GM12878 (cell line): ENCODE measurements at regions not wholly inside any gene's neighbourhood (a gene's known extent, or its start where the extent isn't known, plus 50 kb on each side); places are given as distances from the start of the nearest gene placed in this dataset.

Experiments
- ATAC-seq: fragments of 200-7000 bp; cut with Tn5 transposase; 3 replicates; pipeline ENCODE4 v1.9.1; 2020; ENCODE audit warnings: mild to moderate bottlenecking, moderate library complexity
- BruUV-seq: library from RNA; stranded (reverse); fragments of 400-500 nt; replicated peaks from 2 replicates; lab custom pipeline; 2021; lab: Mats Ljungman, UMichigan
- CTCF ChIA-PET: fragments of 300-600 bp; sonication (Branson Sonifier 250); formaldehyde crosslinking; extraction: SDS; loops from one replicate; lab custom pipeline; 2021; ENCODE audit warnings: inconsistent platforms; lab: Yijun Ruan, JAX
- POLR2A ChIA-PET: fragments of 350-600 bp; formaldehyde crosslinking; extraction: SDS; loops from one replicate; lab custom pipeline; 2021; ENCODE audit warnings: inconsistent platforms; lab: Charles Lee
- RAD21 ChIA-PET: fragments of 300-600 bp; sonication (Branson Sonifier 250); formaldehyde crosslinking; loops from one replicate; lab custom pipeline; 2023; ENCODE audit warnings: antibody characterized with exemption; ENCODE audit not compliant: unreplicated experiment; lab: Charles Lee
- SMC1A ChIA-PET: fragments of 300-600 bp; sonication (Branson Sonifier 250); formaldehyde crosslinking; loops from one replicate; lab custom pipeline; 2023; ENCODE audit not compliant: unreplicated experiment, uncharacterized antibody; lab: Charles Lee
- DNase-seq: peaks from one replicate; pipeline ENCODE4 v3.0.0-alpha.2; 2011; ENCODE audit warnings: low read depth, low spot score
- FAIRE-seq: peaks from 3 replicates; lab custom pipeline; 2011; peaks lifted over from hg19 to GRCh38; lab: Jason Lieb, UNC
- H2AFZ ChIP-seq: 2 replicates; pipeline ENCODE4 v1.6.0; 2011; ENCODE audit warnings: low read depth, low read length, control low read depth; ENCODE audit not compliant: control insufficient read depth
- H3K27ac ChIP-seq: 2 replicates; pipeline ENCODE4 v1.5.1; 2011; ENCODE audit warnings: control low read depth; ENCODE audit not compliant: control insufficient read depth, insufficient read depth
- H3K27me3 ChIP-seq, 2 experiments: replicated peaks in 1 of 2; 2 replicates each; pipeline versions ENCODE4 v1.6.0 to v1.6.1; 2011; ENCODE audit warnings: low read length in 1 of 2; ENCODE audit not compliant: control insufficient read depth in 2 of 2, insufficient read depth in 2 of 2
- H3K36me3 ChIP-seq, 2 experiments: 2 replicates each; pipeline ENCODE4 v1.5.1; 2011; ENCODE audit warnings: low read length in 1 of 2; ENCODE audit not compliant: control insufficient read depth in 2 of 2, insufficient read depth in 2 of 2
- H3K4me1 ChIP-seq: 2 replicates; pipeline ENCODE4 v1.6.1; 2011; ENCODE audit warnings: mild to moderate bottlenecking, low read length, moderate library complexity, mixed read lengths; ENCODE audit not compliant: control insufficient read depth, insufficient read depth
- H3K4me2 ChIP-seq: 2 replicates; pipeline ENCODE4 v1.6.0; 2011; ENCODE audit warnings: control low read depth; ENCODE audit not compliant: control insufficient read depth, insufficient read depth
- H3K4me3 ChIP-seq: fragments of 200-600 bp; sonication (generic); 2 replicates; pipeline ENCODE4 v1.5.1; 2016
- H3K79me2 ChIP-seq: 2 replicates; pipeline ENCODE4 v1.6.0; 2011; ENCODE audit warnings: low read length; ENCODE audit not compliant: control insufficient read depth, insufficient read depth
- H3K9ac ChIP-seq: 2 replicates; pipeline ENCODE4 v1.8.0; 2011; ENCODE audit warnings: low read length, control low read depth, mixed read lengths; ENCODE audit not compliant: control insufficient read depth, insufficient read depth
- H3K9me3 ChIP-seq: replicated peaks from 3 replicates; pipeline ENCODE4 v1.5.1; 2011; ENCODE audit warnings: mild to moderate bottlenecking, low read length; ENCODE audit not compliant: control insufficient read depth, insufficient read depth
- H4K20me1 ChIP-seq: 2 replicates; pipeline ENCODE4 v1.6.0; 2011; ENCODE audit not compliant: control insufficient read depth, insufficient read depth
- BHLHE40 ChIP-seq, 2 experiments: fragments of 450-650 bp in 1 of 2; IDR thresholded peaks; 2 replicates each; pipeline ENCODE4 v1.6.1; 2011 to 2017; ENCODE audit warnings: low read depth in 2 of 2, borderline replicate concordance in 1 of 2, improper control_type of control experiment in 1 of 2, low read length in 1 of 2, mild to moderate bottlenecking in 1 of 2
- BRCA1 ChIP-seq: IDR thresholded peaks from 2 replicates; pipeline ENCODE4 v1.6.1; 2011; ENCODE audit warnings: low read depth, low read length, improper control_type of control experiment
- CEBPB ChIP-seq, 2 experiments: fragments of 150-350 bp in 1 of 2; IDR thresholded peaks; 2 replicates each; pipeline ENCODE4 v1.6.1; 2012 to 2014; ENCODE audit warnings: low read depth in 2 of 2, low read length in 2 of 2, borderline replicate concordance in 1 of 2, inconsistent platforms in 1 of 2
- EP300 ChIP-seq, 2 experiments: fragments of 150-350 bp in 1 of 2; IDR thresholded peaks; 2 replicates each; pipeline ENCODE4 v1.6.1; 2011 to 2012; ENCODE audit warnings: low read depth in 2 of 2, low read length in 2 of 2, borderline replicate concordance in 1 of 2, improper control_type of control experiment in 1 of 2, inconsistent platforms in 1 of 2; ENCODE audit not compliant: control insufficient read depth in 1 of 2
- EZH2 ChIP-seq: IDR thresholded peaks from 2 replicates; pipeline ENCODE4 v1.6.1; 2012; ENCODE audit warnings: low read depth, mild to moderate bottlenecking, control low read depth, inconsistent platforms, low read length, borderline replicate concordance; ENCODE audit not compliant: control insufficient read depth
- FOXK2 ChIP-seq: fragments of 450-650 bp; IDR thresholded peaks from 2 replicates; pipeline ENCODE4 v1.6.1; 2017; ENCODE audit warnings: mild to moderate bottlenecking, moderate library complexity
- IRF4 ChIP-seq: IDR thresholded peaks from 2 replicates; pipeline ENCODE4 v1.6.1; 2011; ENCODE audit warnings: low read depth, low read length
- KLF5 ChIP-seq: fragments of 450-650 bp; IDR thresholded peaks from 2 replicates; pipeline ENCODE4 v1.6.1; 2014; ENCODE audit warnings: mild to moderate bottlenecking; ENCODE audit not compliant: partially characterized antibody
- NFYA ChIP-seq: IDR thresholded peaks from 2 replicates; pipeline ENCODE4 v1.6.1; 2011; ENCODE audit warnings: low read depth, mild to moderate bottlenecking, low read length, improper control_type of control experiment, borderline replicate concordance
- RFX5 ChIP-seq: IDR thresholded peaks from 2 replicates; pipeline ENCODE4 v1.6.1; 2011; ENCODE audit warnings: low read depth, low read length, improper control_type of control experiment
- RUNX3 ChIP-seq: IDR thresholded peaks from 2 replicates; pipeline ENCODE4 v1.6.1; 2012; ENCODE audit warnings: low read length, inconsistent platforms
- STAT1 ChIP-seq: fragments of 450-650 bp; conservative IDR thresholded peaks from 2 replicates; pipeline ENCODE4 v1.6.1; 2014; ENCODE audit warnings: antibody characterized with exemption, mild to moderate bottlenecking
- ZBED1 ChIP-seq: IDR thresholded peaks from 2 replicates; pipeline ENCODE4 v1.6.1; 2016; ENCODE audit warnings: borderline replicate concordance
- ZNF622 ChIP-seq: fragments of 450-650 bp; IDR thresholded peaks from 2 replicates; pipeline ENCODE4 v1.6.1; 2017; ENCODE audit warnings: mild to moderate bottlenecking, inconsistent platforms
- WGBS: methylation state at CpG from one replicate; pipeline ENCODE4 v1.1.6; 2016; ENCODE audit warnings: low lambda C conversion rate; ENCODE audit not compliant: insufficient replicate concordance, insufficient coverage; ENCODE audit errors: missing lambda C conversion rate; 5-methylcytosine and 5-hydroxymethylcytosine counted together
- in situ Hi-C: fragments of 300-500 bp; cut with MboI; formaldehyde crosslinking; loops from 9 replicates; pipeline ENCODE4 v1.14.3; 2018; ENCODE audit warnings: mixed read lengths
- intact Hi-C: fragments of 100-400 bp; cut with micrococcal nuclease; formaldehyde crosslinking; loops from one replicate; pipeline ENCODE4 v1.14.2; 2022; ENCODE audit not compliant: unreplicated experiment
- TF ChIP-seq, protein P1 (sequence below), 3 experiments: IDR thresholded peaks in 2 of 3; conservative IDR thresholded peaks in 1 of 3; 2 replicates each; pipeline ENCODE4 v1.5.1; 2011; ENCODE audit warnings: low read depth in 3 of 3, low read length in 3 of 3, mild to moderate bottlenecking in 3 of 3, control low read depth in 2 of 3, moderate library complexity in 2 of 3, inconsistent platforms in 1 of 3, mixed read lengths in 1 of 3; ENCODE audit not compliant: control insufficient read depth in 2 of 3, insufficient read depth in 1 of 3; ENCODE audit errors: extremely low read depth in 1 of 3
- TF ChIP-seq, protein P2 (sequence below): fragments of 450-650 bp; IDR thresholded peaks from 2 replicates; pipeline ENCODE4 v1.6.1; 2017; ENCODE audit warnings: borderline replicate concordance

GRCh38 chr14:83860631-83861155 is 1669.3 kb upstream of the FLRT2 start (continued):
- TF ChIP-seq, protein P1, sequence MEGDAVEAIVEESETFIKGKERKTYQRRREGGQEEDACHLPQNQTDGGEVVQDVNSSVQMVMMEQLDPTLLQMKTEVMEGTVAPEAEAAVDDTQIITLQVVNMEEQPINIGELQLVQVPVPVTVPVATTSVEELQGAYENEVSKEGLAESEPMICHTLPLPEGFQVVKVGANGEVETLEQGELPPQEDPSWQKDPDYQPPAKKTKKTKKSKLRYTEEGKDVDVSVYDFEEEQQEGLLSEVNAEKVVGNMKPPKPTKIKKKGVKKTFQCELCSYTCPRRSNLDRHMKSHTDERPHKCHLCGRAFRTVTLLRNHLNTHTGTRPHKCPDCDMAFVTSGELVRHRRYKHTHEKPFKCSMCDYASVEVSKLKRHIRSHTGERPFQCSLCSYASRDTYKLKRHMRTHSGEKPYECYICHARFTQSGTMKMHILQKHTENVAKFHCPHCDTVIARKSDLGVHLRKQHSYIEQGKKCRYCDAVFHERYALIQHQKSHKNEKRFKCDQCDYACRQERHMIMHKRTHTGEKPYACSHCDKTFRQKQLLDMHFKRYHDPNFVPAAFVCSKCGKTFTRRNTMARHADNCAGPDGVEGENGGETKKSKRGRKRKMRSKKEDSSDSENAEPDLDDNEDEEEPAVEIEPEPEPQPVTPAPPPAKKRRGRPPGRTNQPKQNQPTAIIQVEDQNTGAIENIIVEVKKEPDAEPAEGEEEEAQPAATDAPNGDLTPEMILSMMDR (IDR thresholded peaks at IDR 0.05 in 2 of 3, conservative IDR thresholded peaks at IDR 0.05 in 1 of 3; ENCODE audit: control insufficient read depth in 2 of 3, extremely low read depth in 1 of 3, insufficient read depth in 1 of 3, low read depth in 3 of 3, low read length in 3 of 3), result no peak
- TF ChIP-seq FOXK2 (no peak), ZBED1 (no peak), EP300 (IDR thresholded peaks at IDR 0.05; ENCODE audit: borderline replicate concordance in 1 of 2, control insufficient read depth in 1 of 2, low read depth in 2 of 2, low read length in 2 of 2) (peak in 1 of 2 experiments; percentile 57; a peak in 1 of 4 replicates), STAT1 (no peak), RFX5 (no peak)

GRCh38 chr14:83863042-83863774 is 1666.7 kb upstream of the FLRT2 start:
- no peak for DNase-seq
- no TSS peak for BruUV-seq
- intact Hi-C loops, result no loop called here
- in situ Hi-C loops, result no loop called here
- H3K4me3 ChIP-seq, result no peak overlapping the region
- no peaks in the 10 kb centered on the region for H3K36me3 ChIP-seq
- H3K4me2 ChIP-seq, result no peak overlapping the region
- H3K9me3 ChIP-seq, result no peaks in the 10 kb centered on the region
- H2AFZ ChIP-seq, result no peak overlapping the region
- WGBS, result 1% methylated on average over 3 of the region's 3 CpGs
- no peak overlapping the region for H3K27ac ChIP-seq
- no peaks in the 10 kb centered on the region for H3K4me1 ChIP-seq
- no peaks in the 10 kb centered on the region for H4K20me1 ChIP-seq
- POLR2A ChIA-PET, result no interaction called here
- TF ChIP-seq IRF4 (no peak), EZH2 (no peak), KLF5 (no peak), RUNX3 (no peak), NFYA (no peak), BRCA1 (no peak), CEBPB (IDR thresholded peaks at IDR 0.05; ENCODE audit: borderline replicate concordance in 1 of 2, low read depth in 2 of 2, low read length in 2 of 2) (no peak), ZNF622 (no peak), BHLHE40 (IDR thresholded peaks at IDR 0.05; ENCODE audit: borderline replicate concordance in 1 of 2, low read depth in 2 of 2, low read length in 1 of 2) (no peak)
- TF ChIP-seq, protein P2, sequence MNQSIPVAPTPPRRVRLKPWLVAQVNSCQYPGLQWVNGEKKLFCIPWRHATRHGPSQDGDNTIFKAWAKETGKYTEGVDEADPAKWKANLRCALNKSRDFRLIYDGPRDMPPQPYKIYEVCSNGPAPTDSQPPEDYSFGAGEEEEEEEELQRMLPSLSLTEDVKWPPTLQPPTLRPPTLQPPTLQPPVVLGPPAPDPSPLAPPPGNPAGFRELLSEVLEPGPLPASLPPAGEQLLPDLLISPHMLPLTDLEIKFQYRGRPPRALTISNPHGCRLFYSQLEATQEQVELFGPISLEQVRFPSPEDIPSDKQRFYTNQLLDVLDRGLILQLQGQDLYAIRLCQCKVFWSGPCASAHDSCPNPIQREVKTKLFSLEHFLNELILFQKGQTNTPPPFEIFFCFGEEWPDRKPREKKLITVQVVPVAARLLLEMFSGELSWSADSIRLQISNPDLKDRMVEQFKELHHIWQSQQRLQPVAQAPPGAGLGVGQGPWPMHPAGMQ, result no peak
- TF ChIP-seq, all 136 proteins: peak for 0
- no peaks in the 10 kb centered on the region for H3K27me3 ChIP-seq
- H3K9ac ChIP-seq, result no peak overlapping the region
- no peaks in the 10 kb centered on the region for H3K79me2 ChIP-seq
- ChIA-PET CTCF (no interaction called here), RAD21 (no interaction called here), SMC1A (interaction anchor here (0.6 to 4.7 kb wide), 2 partner anchors 12 to 365 kb away, joined by 3 to 19 read pairs; no protein-coding TSS in a partner anchor)
- ATAC-seq (no peak), FAIRE-seq (no peak)
